ENCODE measurements at regions not wholly inside any gene's neighbourhood (a gene's known extent, or its start where the extent isn't known, plus 50 kb on each side); places are given as distances from the start of the nearest gene placed in this dataset.

DNA sequence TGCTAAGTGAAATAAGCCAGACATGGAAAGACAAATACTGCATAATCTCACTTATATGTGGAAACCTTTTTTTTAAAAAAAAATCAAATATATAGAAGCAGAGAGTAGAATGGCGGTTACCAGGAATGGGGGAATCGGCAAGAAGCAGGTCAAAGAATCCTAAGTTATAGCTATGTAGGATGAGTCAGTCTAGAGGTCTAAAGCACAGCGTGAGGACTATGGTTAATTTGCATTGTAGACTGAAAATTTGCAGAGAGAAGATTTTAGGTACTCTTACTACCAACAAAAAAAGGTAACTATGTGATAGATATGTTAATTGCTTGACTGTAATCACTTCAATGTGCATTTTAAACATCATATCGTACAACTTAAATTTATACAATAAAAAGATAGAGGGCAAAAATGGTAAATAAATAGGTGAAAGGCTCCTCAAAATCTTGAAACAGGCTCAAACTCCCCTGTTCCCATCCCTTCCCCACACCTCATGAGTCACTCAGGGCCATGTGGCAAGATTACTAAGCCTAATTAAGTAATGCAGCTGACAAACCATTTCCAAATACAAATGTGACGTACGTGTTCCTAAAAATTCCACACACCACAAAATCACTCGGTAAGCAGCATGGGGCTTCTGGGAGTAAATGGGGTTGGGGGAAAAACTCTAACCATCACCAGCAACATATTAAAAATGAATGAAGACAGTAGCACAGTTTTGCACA is 159.0 kb downstream of the USP12 start:
- TF ChIP-seq POLR2A (IDR thresholded peaks at IDR 0.05; ENCODE audit: low read length) (no peak), GATA1 (IDR thresholded peaks at IDR 0.05; ENCODE audit: low read depth, low read length) (no peak)

Measured in erythroblast (primary cell).